BLaER1 treated with 17β-estradiol and CSF1 and Interleukin-3, amounts not matched to agents 10 nM and 100 nM (cell line): ENCODE measurements at regions not wholly inside any gene's neighbourhood (a gene's known extent, or its start where the extent isn't known, plus 50 kb on each side); places are given as distances from the start of the nearest gene placed in this dataset.
"Not testable (repeated sequence)": the region's sequence is repeated elsewhere in the genome, so short reads cannot be mapped to it uniquely, and the experiment has no call there.

Experiments
- H3K27ac ChIP-seq, 11 experiments: shearing (Covaris generic); formaldehyde crosslinking; 2 replicates each; pipeline ENCODE4 v1.8.1; 2022
- H3K27me3 ChIP-seq, 11 experiments: shearing (Covaris generic); formaldehyde crosslinking; 2 replicates each; pipeline ENCODE4 v1.8.1; 2022
- H3K36me3 ChIP-seq, 11 experiments: shearing (Covaris generic); formaldehyde crosslinking; 2 replicates each; pipeline ENCODE4 v1.8.1; 2022
- H3K4me1 ChIP-seq, 10 experiments: shearing (Covaris generic); formaldehyde crosslinking; 2 replicates each; pipeline ENCODE4 v1.8.1; 2022
- H3K4me2 ChIP-seq, 11 experiments: shearing (Covaris generic); formaldehyde crosslinking; 2 replicates each; pipeline ENCODE4 v1.8.1; 2022
- H3K4me3 ChIP-seq, 10 experiments: shearing (Covaris generic); formaldehyde crosslinking; 2 replicates each; pipeline ENCODE4 v1.8.1; 2022
- H3K9ac ChIP-seq, 11 experiments: shearing (Covaris generic); formaldehyde crosslinking; 2 replicates each; pipeline ENCODE4 v1.8.1; 2022
- H3K9me3 ChIP-seq, 11 experiments: shearing (Covaris generic); formaldehyde crosslinking; replicated peaks in 1 of 11; 2 replicates each; pipeline ENCODE4 v1.8.1; 2022
- H4K20me1 ChIP-seq, 11 experiments: shearing (Covaris generic); formaldehyde crosslinking; 2 replicates each; pipeline ENCODE4 v1.8.1; 2022
- Cebpa-rat ChIP-seq, 11 experiments: shearing (Covaris generic); IDR thresholded peaks; 2 replicates each; pipeline ENCODE4 v1.8.1; 2022

DNA sequence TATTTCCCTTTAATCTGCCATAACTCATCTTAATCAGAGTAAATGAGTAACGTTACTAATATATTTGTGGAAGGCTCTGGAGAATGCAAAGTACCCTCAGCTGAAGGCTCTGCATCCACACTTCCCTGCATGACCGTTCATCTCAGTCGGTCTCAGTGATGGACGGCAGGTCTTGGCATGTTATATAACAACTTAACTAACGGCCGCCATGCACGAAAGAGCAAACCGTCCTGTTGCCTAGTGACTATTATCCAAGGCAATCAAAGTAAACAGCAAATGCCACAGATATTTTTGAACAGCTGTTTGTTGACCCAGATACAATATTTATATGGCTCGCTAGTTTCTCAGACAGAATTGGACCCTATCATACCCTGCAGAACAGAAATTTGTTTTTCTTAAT lies 194.9 kb upstream of the SMLR1 start:
- no peak overlapping the region for H3K4me2 ChIP-seq
- no peaks in the 10 kb centered on the region for H3K4me1 ChIP-seq
- H3K27me3 ChIP-seq, result no peaks in the 10 kb centered on the region
- no peak overlapping the region for H3K9ac ChIP-seq
- H3K36me3 ChIP-seq, result no peaks in the 10 kb centered on the region
- H3K27ac ChIP-seq, result no peak overlapping the region
- no peak for TF ChIP-seq Cebpa-rat (IDR thresholded peaks at IDR 0.05)
- H3K4me3 ChIP-seq, result no peak overlapping the region
- H3K9me3 ChIP-seq, result peaks cover 0 to 6% (median 0%) of the 10 kb centered on the region in 11 experiments; a peak in 1 of 22 replicates
- no peaks in the 10 kb centered on the region for H4K20me1 ChIP-seq

DNA sequence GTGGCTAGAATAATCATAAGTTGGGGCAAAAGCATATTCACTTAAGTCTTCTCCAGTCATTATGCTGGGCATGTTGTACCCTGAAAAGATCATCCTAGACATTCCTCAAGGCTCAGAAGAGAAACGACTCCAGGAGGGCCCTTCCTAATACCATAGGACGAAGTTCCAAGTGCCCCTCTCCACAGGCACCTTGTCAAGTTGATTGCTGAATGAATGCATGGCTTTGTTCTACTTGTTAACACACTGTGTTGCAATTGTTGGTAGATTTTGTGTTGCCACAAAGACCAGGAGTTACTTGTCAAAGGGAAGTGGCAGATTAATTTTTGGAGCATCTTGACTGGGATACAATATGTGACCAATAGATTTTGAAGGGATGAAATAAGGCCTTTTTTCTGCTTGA lies 194.3 kb upstream of the SMLR1 start:
- no peaks in the 10 kb centered on the region for H3K27me3 ChIP-seq
- no peak for TF ChIP-seq Cebpa-rat (IDR thresholded peaks at IDR 0.05)
- no peak overlapping the region for H3K4me3 ChIP-seq
- H3K27ac ChIP-seq, result no peak overlapping the region
- H3K9me3 ChIP-seq, result peaks cover 0 to 6% (median 0%) of the 10 kb centered on the region in 11 experiments; a peak in 1 of 22 replicates
- H4K20me1 ChIP-seq, result no peaks in the 10 kb centered on the region
- H3K36me3 ChIP-seq, result no peaks in the 10 kb centered on the region
- no peaks in the 10 kb centered on the region for H3K4me1 ChIP-seq
- H3K9ac ChIP-seq, result no peak overlapping the region
- no peak overlapping the region for H3K4me2 ChIP-seq

GRCh38 chr6:130643361-130643760 lies 183.8 kb upstream of the SMLR1 start:
- TF ChIP-seq Cebpa-rat (IDR thresholded peaks at IDR 0.05), result no peak
- no peak overlapping the region for H3K4me3 ChIP-seq

DNA sequence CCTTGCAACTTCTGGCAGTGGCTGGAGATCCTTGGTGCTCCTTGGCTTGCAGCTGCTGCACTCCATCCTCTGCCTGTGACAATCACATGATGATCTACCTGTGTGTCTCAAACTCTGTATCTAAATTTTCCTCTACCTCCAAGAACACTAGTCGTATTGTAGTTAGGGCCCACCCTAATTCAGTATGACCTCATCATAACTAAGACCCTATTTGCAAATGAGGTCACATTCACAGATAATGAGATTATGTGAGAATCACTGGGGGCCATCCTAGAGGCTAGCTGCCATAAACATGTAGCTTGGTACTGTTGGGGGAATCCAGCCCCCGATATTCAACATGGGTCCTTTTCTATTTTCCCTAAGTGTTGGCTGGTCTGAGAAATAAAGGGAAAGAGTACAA lies 183.0 kb upstream of the SMLR1 start:
- H4K20me1 ChIP-seq, result no peaks in the 10 kb centered on the region
- no peaks in the 10 kb centered on the region for H3K27me3 ChIP-seq
- H3K4me3 ChIP-seq, result no peak overlapping the region
- peaks cover 19 to 46% (median 28%) of the 10 kb centered on the region in 11 experiments for H3K9me3 ChIP-seq
- H3K4me1 ChIP-seq, result no peaks in the 10 kb centered on the region
- no peak overlapping the region for H3K4me2 ChIP-seq
- H3K27ac ChIP-seq, result no peak overlapping the region
- TF ChIP-seq Cebpa-rat (IDR thresholded peaks at IDR 0.05), result no peak
- H3K9ac ChIP-seq, result no peak overlapping the region
- H3K36me3 ChIP-seq, result no peaks in the 10 kb centered on the region

More at GRCh38 chr6:130643361-130643760, 183.8 kb upstream of the SMLR1 start:
- Histone ChIP-seq H3K4me1 (no peaks in the 10 kb centered on the region), H3K9me3 (peaks cover 22 to 53% (median 28%) of the 10 kb centered on the region in 11 experiments), H3K27ac (no peak overlapping the region), H3K9ac (no peak overlapping the region), H4K20me1 (no peaks in the 10 kb centered on the region), H3K27me3 (no peaks in the 10 kb centered on the region), H3K4me2 (no peak overlapping the region), H3K36me3 (no peaks in the 10 kb centered on the region)

DNA sequence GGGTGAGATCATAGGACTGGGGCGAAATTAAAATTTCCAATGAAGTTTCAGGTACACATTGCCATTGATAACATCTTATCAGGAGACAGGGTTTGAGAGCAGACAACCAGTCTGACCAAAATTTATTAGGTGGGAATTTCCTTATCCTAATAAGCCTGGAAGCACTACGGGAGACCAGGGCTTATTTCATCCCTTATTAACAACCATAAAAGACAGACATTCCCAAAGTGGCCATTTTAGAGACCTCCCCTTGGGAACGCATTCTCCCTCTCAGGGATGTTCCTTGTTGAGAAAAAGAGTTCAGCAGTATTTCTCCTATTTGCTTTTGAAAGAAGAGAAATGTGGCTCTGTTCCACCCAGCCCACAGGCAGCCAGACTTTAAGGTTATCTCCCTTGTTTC lies 182.4 kb upstream of the SMLR1 start:
- H4K20me1 ChIP-seq, H3K36me3 ChIP-seq, H3K27me3 ChIP-seq, H3K27ac ChIP-seq, H3K9ac ChIP-seq, H3K4me1 ChIP-seq, H3K4me2 ChIP-seq, H3K4me3 ChIP-seq: not testable (repeated sequence)
- H3K9me3 ChIP-seq, result peaks cover 19 to 47% (median 28%) of the 10 kb centered on the region in 11 experiments

DNA sequence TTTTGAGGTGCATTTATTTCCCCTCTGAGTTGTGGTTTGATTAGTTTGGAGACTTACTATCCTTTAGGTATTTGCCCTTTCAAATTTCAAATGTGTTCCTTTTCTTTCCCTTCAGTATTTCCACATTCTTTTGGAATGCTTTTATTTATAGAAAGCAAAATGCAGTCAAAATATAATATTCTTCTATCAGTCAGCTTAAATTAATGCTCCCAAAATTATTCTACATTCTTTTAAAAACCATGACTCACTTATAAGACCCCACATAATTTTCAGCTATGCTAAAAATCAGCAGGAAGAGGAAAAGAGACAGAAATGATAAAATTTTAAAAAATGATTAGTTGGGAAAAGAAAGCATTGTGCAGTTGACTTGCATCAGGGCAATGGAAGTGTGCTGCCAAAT lies 180.0 kb upstream of the SMLR1 start:
- no peak overlapping the region for H3K27ac ChIP-seq
- H3K4me1 ChIP-seq, result no peaks in the 10 kb centered on the region
- no peak overlapping the region for H3K4me2 ChIP-seq
- no peaks in the 10 kb centered on the region for H4K20me1 ChIP-seq
- H3K9me3 ChIP-seq, result peaks cover 19 to 50% (median 28%) of the 10 kb centered on the region in 11 experiments
- H3K9ac ChIP-seq, result no peak overlapping the region
- no peak for TF ChIP-seq Cebpa-rat (IDR thresholded peaks at IDR 0.05)
- H3K27me3 ChIP-seq, result no peaks in the 10 kb centered on the region
- H3K4me3 ChIP-seq, result no peak overlapping the region
- no peaks in the 10 kb centered on the region for H3K36me3 ChIP-seq

DNA sequence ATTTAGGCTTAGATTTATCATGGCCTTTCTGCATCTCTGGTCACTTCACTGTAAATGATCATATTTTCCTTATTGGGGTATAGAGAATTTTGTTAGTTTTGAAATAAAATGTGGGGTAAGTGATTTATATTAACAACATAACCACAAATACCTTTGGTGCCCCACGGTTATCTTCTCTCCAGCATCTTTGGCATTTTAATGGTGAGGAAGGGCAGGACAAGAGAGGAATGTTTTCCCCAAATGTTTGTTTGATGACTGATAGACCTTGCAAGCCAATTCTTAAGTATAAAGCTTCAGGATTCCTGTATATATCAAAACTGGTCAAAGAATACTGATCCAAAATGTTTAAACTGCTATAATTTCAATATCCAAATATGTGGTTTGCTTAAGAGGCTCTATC lies 171.6 kb upstream of the SMLR1 start:
- H4K20me1 ChIP-seq, result no peaks in the 10 kb centered on the region
- H3K27ac ChIP-seq, result no peak overlapping the region
- no peak overlapping the region for H3K9ac ChIP-seq
- H3K9me3 ChIP-seq, result no peaks in the 10 kb centered on the region
- H3K36me3 ChIP-seq, result no peaks in the 10 kb centered on the region
- no peaks in the 10 kb centered on the region for H3K4me1 ChIP-seq
- TF ChIP-seq Cebpa-rat (IDR thresholded peaks at IDR 0.05), result no peak
- H3K4me3 ChIP-seq, result no peak overlapping the region
- H3K4me2 ChIP-seq, result no peak overlapping the region
- H3K27me3 ChIP-seq, result no peaks in the 10 kb centered on the region

DNA sequence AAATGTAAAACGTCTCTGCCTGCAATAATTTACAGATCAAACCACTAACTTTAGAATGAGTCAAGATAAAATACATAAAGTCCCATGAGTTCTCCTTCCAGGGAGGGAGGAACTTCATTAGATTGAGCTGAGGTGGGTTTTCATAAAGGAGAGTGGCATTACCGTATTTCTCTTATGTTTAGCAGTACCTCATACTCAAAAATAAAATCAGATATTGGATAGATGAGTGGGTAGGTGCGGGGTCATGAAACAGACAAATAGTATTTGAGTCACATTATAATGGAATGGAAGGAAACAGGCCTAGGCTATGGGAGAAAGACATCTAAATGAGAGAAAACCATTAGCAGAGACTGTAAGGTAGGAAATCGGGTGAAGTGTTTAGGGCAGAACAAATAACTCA lies 166.1 kb upstream of the SMLR1 start:
- H3K27ac ChIP-seq, result no peak overlapping the region
- H3K4me1 ChIP-seq, result no peaks in the 10 kb centered on the region
- no peak for TF ChIP-seq Cebpa-rat (IDR thresholded peaks at IDR 0.05)
- H3K9ac ChIP-seq, result no peak overlapping the region
- no peak overlapping the region for H3K4me3 ChIP-seq
- no peaks in the 10 kb centered on the region for H3K36me3 ChIP-seq
- no peaks in the 10 kb centered on the region for H4K20me1 ChIP-seq
- no peaks in the 10 kb centered on the region for H3K27me3 ChIP-seq
- H3K9me3 ChIP-seq, result peaks cover 0 to 8% (median 0%) of the 10 kb centered on the region in 11 experiments; a peak in 4 of 22 replicates
- no peak overlapping the region for H3K4me2 ChIP-seq

GRCh38 chr6:130666786-130667185 lies 160.4 kb upstream of the SMLR1 start:
- TF ChIP-seq Cebpa-rat (IDR thresholded peaks at IDR 0.05), result no peak
- no peak overlapping the region for H3K9ac ChIP-seq
- H3K27ac ChIP-seq, result no peak overlapping the region
- no peaks in the 10 kb centered on the region for H3K27me3 ChIP-seq
- peaks cover 0 to 22% (median 0%) of the 10 kb centered on the region in 10 experiments; a peak in 4 of 20 replicates for H3K4me1 ChIP-seq
- peaks cover 0 to 23% (median 0%) of the 10 kb centered on the region in 11 experiments; a peak in 5 of 22 replicates for H3K9me3 ChIP-seq
- H3K36me3 ChIP-seq, result no peaks in the 10 kb centered on the region
- no peak overlapping the region for H3K4me2 ChIP-seq
- H4K20me1 ChIP-seq, result no peaks in the 10 kb centered on the region
- H3K4me3 ChIP-seq, result no peak overlapping the region

DNA sequence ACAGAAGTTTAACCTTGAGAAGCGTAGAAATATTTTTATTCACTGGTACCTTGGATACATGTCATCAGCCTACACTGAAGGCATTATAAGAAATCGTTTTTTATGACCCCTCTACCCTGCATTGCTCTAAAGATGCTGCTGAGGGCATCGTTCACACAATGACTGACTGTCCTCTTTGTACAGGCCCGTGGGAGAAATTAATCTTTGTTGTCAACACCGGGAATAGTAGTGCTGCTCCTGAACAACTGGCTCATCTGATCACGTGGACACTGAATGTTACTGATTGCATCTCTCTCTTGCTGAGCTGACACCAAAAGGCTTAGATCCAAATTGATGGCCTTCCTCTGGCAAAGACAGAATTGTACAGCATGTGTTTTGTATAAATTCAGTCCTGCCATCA lies 157.1 kb upstream of the SMLR1 start:
- no peaks in the 10 kb centered on the region for H3K27me3 ChIP-seq
- no peak overlapping the region for H3K4me2 ChIP-seq
- TF ChIP-seq Cebpa-rat (IDR thresholded peaks at IDR 0.05), result no peak
- H3K4me3 ChIP-seq, result no peak overlapping the region
- H4K20me1 ChIP-seq, result no peaks in the 10 kb centered on the region
- H3K4me1 ChIP-seq, result peaks cover 0 to 41% (median 0%) of the 10 kb centered on the region in 10 experiments; a peak in 4 of 20 replicates
- H3K9ac ChIP-seq, result no peak overlapping the region
- H3K27ac ChIP-seq, result no peak overlapping the region
- peaks cover 0 to 20% (median 0%) of the 10 kb centered on the region in 11 experiments; a peak in 4 of 22 replicates for H3K9me3 ChIP-seq
- no peaks in the 10 kb centered on the region for H3K36me3 ChIP-seq
